MM.1S (cell line): ENCODE measurements at regions not wholly inside any gene's neighbourhood (a gene's known extent, or its start where the extent isn't known, plus 50 kb on each side); places are given as distances from the start of the nearest gene placed in this dataset.

ENCODE experiments used
- DNase-seq: peaks from one replicate; pipeline ENCODE4 v3.0.0-alpha.2; 2015
- H2AFZ ChIP-seq: fragments of 300-600 bp; sonication (generic); 2 replicates; pipeline ENCODE4 v1.6.0; 2016; ENCODE audit warnings: antibody characterized with exemption, low read length
- H3F3A ChIP-seq: fragments of 300-600 bp; sonication (generic); 2 replicates; pipeline ENCODE4 v1.6.1; 2016; ENCODE audit warnings: mild to moderate bottlenecking, antibody characterized with exemption, low read length, moderate library complexity, mixed read lengths; ENCODE audit not compliant: insufficient read depth
- H3K27ac ChIP-seq: fragments of 300-600 bp; sonication (generic); 2 replicates; pipeline ENCODE4 v1.5.1; 2016; ENCODE audit warnings: mild to moderate bottlenecking, low read length
- H3K27me3 ChIP-seq: fragments of 300-600 bp; sonication (generic); replicated peaks from 2 replicates; pipeline ENCODE4 v1.6.0; 2016; ENCODE audit warnings: low read length; ENCODE audit not compliant: insufficient read depth
- H3K36me3 ChIP-seq: fragments of 300-600 bp; sonication (generic); replicated peaks from 2 replicates; pipeline ENCODE4 v1.6.1; 2016; ENCODE audit warnings: mild to moderate bottlenecking, low read length, mixed read lengths; ENCODE audit not compliant: insufficient read depth
- H3K4me1 ChIP-seq: fragments of 300-600 bp; sonication (generic); 2 replicates; pipeline ENCODE4 v1.6.1; 2016; ENCODE audit warnings: low read length, mixed read lengths
- H3K4me2 ChIP-seq: fragments of 300-600 bp; sonication (generic); 2 replicates; pipeline ENCODE4 v1.6.0; 2016; ENCODE audit warnings: low read depth, low read length
- H3K4me3 ChIP-seq: fragments of 300-600 bp; sonication (generic); 2 replicates; pipeline ENCODE4 v1.5.1; 2016; ENCODE audit warnings: low read length, mixed read lengths
- H3K79me2 ChIP-seq: fragments of 300-600 bp; sonication (generic); 2 replicates; pipeline ENCODE4 v1.6.1; 2016; ENCODE audit warnings: mixed run types, low read length, mixed read lengths
- H3K9ac ChIP-seq: fragments of 300-600 bp; sonication (generic); 2 replicates; pipeline ENCODE4 v1.6.1; 2016; ENCODE audit warnings: low read length, mixed read lengths
- H3K9me2 ChIP-seq: fragments of 300-600 bp; sonication (generic); replicated peaks from 2 replicates; pipeline ENCODE4 v1.6.1; 2016; ENCODE audit warnings: mild to moderate bottlenecking, low read length, mixed read lengths; ENCODE audit not compliant: insufficient read depth
- H3K9me3 ChIP-seq: fragments of 300-600 bp; sonication (generic); replicated peaks from 2 replicates; pipeline ENCODE4 v1.6.1; 2016; ENCODE audit warnings: mild to moderate bottlenecking, low read length, mixed read lengths; ENCODE audit not compliant: insufficient read depth
- H4K20me1 ChIP-seq: fragments of 300-600 bp; sonication (generic); 2 replicates; pipeline ENCODE4 v1.6.1; 2016; ENCODE audit warnings: mild to moderate bottlenecking, low read length, moderate library complexity, mixed read lengths; ENCODE audit not compliant: insufficient read depth
- CTCF ChIP-seq: fragments of 300-600 bp; sonication (generic); IDR thresholded peaks from 2 replicates; pipeline ENCODE4 v1.5.1; 2016; ENCODE audit warnings: antibody characterized with exemption, low read length, mixed read lengths
- EZH2 ChIP-seq: fragments of 300-600 bp; sonication (generic); optimal IDR thresholded peaks from 2 replicates; pipeline ENCODE3; 2017; ENCODE audit warnings: low read depth, mild to moderate bottlenecking, antibody characterized with exemption, low read length, mixed read lengths
- EZH2phosphoT487 ChIP-seq: fragments of 300-600 bp; sonication (generic); IDR thresholded peaks from 2 replicates; pipeline ENCODE4 v1.6.1; 2018; ENCODE audit warnings: antibody characterized with exemption, low read length

GRCh38 chr3:182601597-182601996 lies 191.7 kb upstream of the ATP11B start:
- no peak overlapping the region for H2AFZ ChIP-seq
- no peak overlapping the region for H3K4me3 ChIP-seq
- no peaks in the 10 kb centered on the region for H3K79me2 ChIP-seq
- H3K27ac ChIP-seq = no peak overlapping the region
- no peaks in the 10 kb centered on the region for H3K9me3 ChIP-seq
- no peaks in the 10 kb centered on the region for H3K9me2 ChIP-seq
- H3K4me2 ChIP-seq = no peak overlapping the region
- peaks cover 10% of the 10 kb centered on the region for H3K4me1 ChIP-seq
- H3K36me3 ChIP-seq = no peaks in the 10 kb centered on the region
- H3K27me3 ChIP-seq = no peaks in the 10 kb centered on the region
- TF ChIP-seq CTCF (no peak), EZH2phosphoT487 (no peak), EZH2 (no peak)
- H3F3A ChIP-seq = no peaks in the 10 kb centered on the region
- no peak overlapping the region for H3K9ac ChIP-seq
- H4K20me1 ChIP-seq = no peaks in the 10 kb centered on the region
- no peak for DNase-seq

GRCh38 chr3:182603501-182603900 lies 189.8 kb upstream of the ATP11B start:
- Histone ChIP-seq H3K4me2 (no peak overlapping the region), H3K4me3 (no peak overlapping the region), H2AFZ (no peak overlapping the region), H4K20me1 (no peaks in the 10 kb centered on the region), H3K79me2 (no peaks in the 10 kb centered on the region), H3K27ac (no peak overlapping the region), H3K4me1 (peaks cover 10% of the 10 kb centered on the region), H3K9me2 (no peaks in the 10 kb centered on the region), H3K27me3 (no peaks in the 10 kb centered on the region), H3K9me3 (no peaks in the 10 kb centered on the region), H3F3A (no peaks in the 10 kb centered on the region), H3K9ac (no peak overlapping the region), H3K36me3 (no peaks in the 10 kb centered on the region)
- no peak for DNase-seq
- TF ChIP-seq CTCF = no peak
- no peak for TF ChIP-seq EZH2

- DNase-seq = no peak
- Histone ChIP-seq H3K9me3 (no peaks in the 10 kb centered on the region), H3K9me2 (no peaks in the 10 kb centered on the region), H3K79me2 (no peaks in the 10 kb centered on the region), H3K27ac (no peak overlapping the region), H3K9ac (no peak overlapping the region), H3K27me3 (no peaks in the 10 kb centered on the region), H2AFZ (no peak overlapping the region), H3K4me2 (no peak overlapping the region), H3F3A (no peaks in the 10 kb centered on the region), H3K4me1 (peaks cover 4% of the 10 kb centered on the region), H3K4me3 (no peak overlapping the region), H3K36me3 (no peaks in the 10 kb centered on the region), H4K20me1 (no peaks in the 10 kb centered on the region)
- TF ChIP-seq EZH2phosphoT487 = no peak
- no peak for TF ChIP-seq EZH2
- TF ChIP-seq CTCF = no peak
These were observed 187.3 kb upstream of the ATP11B start for GRCh38 chr3:182605882-182606611.
